ENCODE measurements at regions not wholly inside any gene's neighbourhood (a gene's known extent, or its start where the extent isn't known, plus 50 kb on each side); places are given as distances from the start of the nearest gene placed in this dataset.
"Not testable (repeated sequence)": the region's sequence is repeated elsewhere in the genome, so short reads cannot be mapped to it uniquely, and the experiment has no call there.

- no peak for DNase-seq (ENCODE audit: low read depth in 3 of 3)
Observed at GRCh38 chr17:73887739-73888138, 243.5 kb upstream of the SDK2 start.

- no peak for DNase-seq (ENCODE audit: low read depth in 3 of 3)
Observed at GRCh38 chr17:73888862-73889261, 244.6 kb upstream of the SDK2 start.

GRCh38 chr17:73889439-73889838 lies 245.2 kb upstream of the SDK2 start:
- no peak for DNase-seq (ENCODE audit: low read depth in 3 of 3)

- no peak for DNase-seq (ENCODE audit: low read depth in 3 of 3)
Observed at GRCh38 chr17:73890831-73891405, 246.7 kb upstream of the SDK2 start.

GRCh38 chr17:73895157-73895556 lies 250.9 kb upstream of the SDK2 start:
- no peak for DNase-seq (ENCODE audit: low read depth in 3 of 3)

GRCh38 chr17:73896966-73897365 lies 252.7 kb upstream of the SDK2 start:
- no peak for DNase-seq (ENCODE audit: low read depth in 3 of 3)

- no peak for DNase-seq (ENCODE audit: low read depth in 3 of 3)
Observed at GRCh38 chr17:73899839-73900238, 255.6 kb upstream of the SDK2 start.

- DNase-seq (ENCODE audit: low read depth in 3 of 3), result no peak
Observed at GRCh38 chr17:73900516-73900915, 256.3 kb upstream of the SDK2 start.

- no peak for DNase-seq (ENCODE audit: low read depth in 3 of 3)
Observed at GRCh38 chr17:73901249-73901648, 257.0 kb upstream of the SDK2 start.

GRCh38 chr17:73901661-73902415 lies 257.6 kb upstream of the SDK2 start:
- peak in 1 of 3 experiments; percentile 33 for DNase-seq (ENCODE audit: low read depth in 3 of 3)

- no peak for DNase-seq (ENCODE audit: low read depth in 3 of 3)
Observed at GRCh38 chr17:73902416-73903181, 258.4 kb upstream of the SDK2 start.

GRCh38 chr17:73906896-73907870 lies 262.9 kb upstream of the SDK2 start:
- no peak for DNase-seq (ENCODE audit: low read depth in 3 of 3)

- no peak for DNase-seq (ENCODE audit: low read depth in 3 of 3)
Observed at GRCh38 chr17:73909186-73909585, 264.9 kb upstream of the SDK2 start.

GRCh38 chr17:73910206-73910605 lies 266.0 kb upstream of the SDK2 start:
- DNase-seq (ENCODE audit: low read depth in 3 of 3), result no peak

- no peak for DNase-seq (ENCODE audit: low read depth in 3 of 3)
Observed at GRCh38 chr17:73910821-73911515, 266.7 kb upstream of the SDK2 start.

- no peak for DNase-seq (ENCODE audit: low read depth in 3 of 3)
Observed at GRCh38 chr17:73911726-73912372, 267.6 kb upstream of the SDK2 start.

GRCh38 chr17:73912373-73912746 lies 268.1 kb upstream of the SDK2 start:
- no peak for DNase-seq (ENCODE audit: low read depth in 3 of 3)

- DNase-seq (ENCODE audit: low read depth in 3 of 3), result no peak
Observed at GRCh38 chr17:73914536-73915274, 270.5 kb upstream of the SDK2 start.

- DNase-seq (ENCODE audit: low read depth in 3 of 3), result not testable (repeated sequence)
Observed at GRCh38 chr17:73919033-73919432, 274.8 kb upstream of the SDK2 start.

- no peak for DNase-seq (ENCODE audit: low read depth in 3 of 3)
Observed at GRCh38 chr17:73921306-73921705, 277.1 kb upstream of the SDK2 start.
